ENCODE measurements at regions not wholly inside any gene's neighbourhood (a gene's known extent, or its start where the extent isn't known, plus 50 kb on each side); places are given as distances from the start of the nearest gene placed in this dataset.

DNA sequence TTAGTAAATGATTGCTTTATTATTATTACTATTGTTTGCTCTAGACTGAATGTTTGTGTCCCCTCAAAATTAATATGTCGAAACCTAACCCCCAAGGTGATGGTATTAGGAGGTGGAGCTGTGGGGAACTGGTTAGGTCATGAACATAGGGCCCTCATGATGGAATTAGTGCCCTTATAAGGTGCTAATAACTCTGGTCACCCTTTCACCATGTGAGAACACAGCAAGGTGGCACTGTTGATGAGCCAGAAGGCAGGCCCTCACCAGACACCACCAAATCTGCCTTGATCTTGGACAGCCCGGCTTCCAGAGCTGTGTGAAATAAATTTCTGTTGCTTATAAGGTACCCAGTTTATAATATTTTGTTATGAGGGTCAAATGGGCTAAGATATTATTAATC lies 95.8 kb downstream of the BDNF start:
- DNase-seq (ENCODE audit: low read depth), result no peak

DNA sequence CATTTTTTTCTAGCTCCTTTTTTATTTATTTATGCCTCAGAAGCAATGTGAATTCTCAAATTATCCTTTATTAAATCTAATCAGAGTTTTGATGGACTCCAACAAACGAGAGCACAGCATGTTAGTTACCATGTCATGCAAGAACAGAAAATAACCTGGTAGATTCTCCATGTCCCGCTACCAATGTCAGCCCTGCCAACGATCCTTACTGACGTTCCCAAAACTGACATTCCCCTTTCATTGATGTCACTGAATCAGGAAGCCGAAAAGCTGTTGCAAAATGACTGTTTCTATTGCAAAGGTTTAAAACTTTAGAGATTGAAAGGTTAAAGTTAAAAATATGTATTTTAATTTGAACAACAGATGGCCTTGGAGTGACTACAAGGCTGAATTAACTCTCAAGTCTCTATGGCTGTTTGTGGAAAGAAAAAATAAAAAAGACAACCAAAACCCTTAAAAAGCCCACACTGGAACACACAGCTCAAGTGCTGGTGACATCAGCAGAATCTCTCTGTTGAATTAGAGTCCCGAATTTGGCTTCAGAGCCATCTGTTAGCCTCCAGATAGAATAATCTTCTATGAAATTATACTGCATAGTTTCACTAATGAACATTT lies 96.8 kb downstream of the BDNF start:
- DNase-seq (ENCODE audit: low read depth), result no peak

DNA sequence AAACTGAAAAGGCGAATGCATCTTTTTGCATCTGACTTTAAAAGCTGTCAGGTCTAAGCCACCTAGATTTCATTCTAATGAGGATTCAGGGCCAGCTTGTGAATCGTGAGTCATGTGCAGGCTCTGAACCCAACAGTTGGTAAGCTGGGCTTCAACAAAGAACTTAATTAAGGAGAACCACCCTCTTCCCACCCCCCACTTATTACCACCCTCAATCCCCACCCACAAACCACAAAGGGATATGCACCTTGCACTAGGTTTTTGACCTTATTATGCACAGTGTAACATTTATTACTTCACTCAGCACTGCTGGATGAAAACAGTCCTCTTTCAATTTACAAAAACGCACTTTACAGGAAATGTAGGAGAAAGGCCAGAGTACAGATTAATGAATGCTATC lies 94.1 kb upstream of the LIN7C start:
- peak; percentile 86 for DNase-seq (ENCODE audit: low read depth)

DNA sequence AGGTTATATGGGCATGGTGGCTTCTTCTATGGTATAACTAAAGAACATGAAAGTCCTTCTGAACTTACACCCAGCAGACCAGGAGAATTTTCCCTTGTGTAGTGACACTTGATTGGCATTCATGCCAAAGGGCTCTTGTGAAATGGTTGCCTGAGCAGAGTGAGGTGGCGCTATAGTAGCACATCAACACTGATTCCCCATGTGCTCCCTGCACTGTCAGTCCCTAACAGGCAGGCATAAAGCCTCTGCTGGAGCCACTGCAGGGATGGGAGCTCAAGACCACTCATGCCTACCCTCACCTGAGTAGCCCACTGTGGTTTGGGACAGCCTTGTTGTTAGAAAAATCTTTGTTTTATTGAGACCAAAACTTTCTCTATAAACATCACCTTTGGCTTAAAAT lies 92.6 kb upstream of the LIN7C start:
- DNase-seq (ENCODE audit: low read depth), result peak; percentile 33

DNA sequence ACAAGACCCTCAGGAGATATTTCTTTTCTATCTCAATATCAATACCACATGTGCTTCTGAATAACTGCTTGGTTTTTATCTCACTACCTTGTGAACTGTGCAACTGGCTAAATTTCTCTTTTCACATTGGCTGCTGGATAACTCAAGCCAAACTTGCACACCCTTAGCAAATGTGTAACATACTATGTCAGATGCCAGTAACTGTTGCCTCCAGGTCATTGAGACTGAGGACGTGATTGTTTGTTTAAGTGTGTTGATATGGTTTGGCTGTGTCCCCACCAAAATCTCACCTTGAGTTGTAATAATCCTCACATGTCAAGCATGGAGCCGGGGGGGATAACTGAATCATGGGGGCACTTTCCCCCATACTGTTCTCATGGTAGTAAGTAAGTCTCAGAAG lies 90.2 kb upstream of the LIN7C start:
- DNase-seq (ENCODE audit: low read depth), result peak; percentile 30

DNA sequence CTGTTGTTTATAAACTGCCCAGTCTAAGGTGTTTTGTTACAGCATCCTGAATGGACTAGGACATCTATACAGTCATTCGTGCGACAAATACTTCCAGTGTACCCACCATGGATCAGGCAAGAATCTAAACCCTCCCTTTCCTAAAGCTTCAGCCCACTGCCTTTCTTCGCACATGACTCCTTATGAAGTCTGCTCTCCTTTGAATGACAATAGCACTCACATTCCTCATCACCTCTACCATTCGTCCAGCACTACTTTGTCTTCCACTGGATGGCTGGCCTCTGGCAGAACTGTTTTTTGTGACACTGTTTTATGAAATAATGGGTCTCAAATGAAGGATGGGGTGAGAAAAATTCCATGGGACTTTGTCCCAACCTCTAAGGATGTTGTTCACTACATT lies 89.8 kb upstream of the LIN7C start:
- no peak for DNase-seq (ENCODE audit: low read depth)

DNA sequence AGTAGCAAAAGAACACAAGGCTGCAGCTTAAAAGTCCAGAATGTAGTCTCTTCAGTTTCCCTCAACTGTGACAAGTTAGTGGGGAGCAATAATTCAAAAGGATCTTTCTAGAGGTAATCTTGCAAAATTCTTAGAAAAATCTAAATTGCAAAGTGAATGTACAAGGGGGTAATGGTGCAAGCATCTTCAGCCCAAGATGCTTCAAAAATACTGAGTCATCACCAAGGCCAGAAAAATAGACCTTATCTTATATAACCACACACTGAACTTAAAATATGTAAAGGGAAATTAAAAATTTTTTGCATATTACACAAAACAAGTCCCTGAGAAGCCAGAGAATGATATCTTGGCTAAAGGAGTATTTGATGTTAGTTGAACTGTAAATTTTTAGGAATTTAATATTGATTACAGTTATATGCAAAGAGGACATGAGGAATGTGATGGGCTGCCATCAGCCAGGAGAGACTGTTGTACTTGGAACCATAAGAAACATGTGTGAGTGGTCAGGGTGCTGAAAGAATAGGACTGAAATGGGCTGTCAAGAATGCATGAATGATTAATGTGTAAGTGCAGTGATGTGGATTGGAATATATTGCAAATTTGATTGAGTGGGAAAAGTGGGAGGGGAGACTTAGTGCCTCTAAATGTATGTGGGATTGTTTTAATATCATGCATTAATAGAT lies 85.7 kb upstream of the LIN7C start:
- no peak for DNase-seq (ENCODE audit: low read depth)

DNA sequence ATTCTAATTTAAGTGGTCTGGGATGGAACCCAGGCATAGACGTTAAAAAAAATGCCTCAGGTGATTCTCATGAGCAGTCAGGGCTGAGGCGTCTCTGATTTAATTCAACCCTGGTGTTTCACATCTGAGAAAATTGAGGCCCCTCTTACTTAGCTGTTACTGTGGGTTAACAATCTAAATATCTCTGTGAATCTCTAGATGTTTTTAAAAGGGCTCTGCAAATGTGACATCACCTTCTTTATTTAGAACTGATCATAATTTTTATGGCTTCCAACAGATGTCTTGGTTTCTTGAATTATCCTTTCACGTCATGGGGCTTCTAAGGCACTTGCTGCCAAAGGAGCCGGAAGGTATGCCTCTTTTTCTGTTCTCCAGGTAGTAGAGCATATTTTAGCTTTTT lies 76.1 kb upstream of the LIN7C start:
- no peak for DNase-seq (ENCODE audit: low read depth)

DNA sequence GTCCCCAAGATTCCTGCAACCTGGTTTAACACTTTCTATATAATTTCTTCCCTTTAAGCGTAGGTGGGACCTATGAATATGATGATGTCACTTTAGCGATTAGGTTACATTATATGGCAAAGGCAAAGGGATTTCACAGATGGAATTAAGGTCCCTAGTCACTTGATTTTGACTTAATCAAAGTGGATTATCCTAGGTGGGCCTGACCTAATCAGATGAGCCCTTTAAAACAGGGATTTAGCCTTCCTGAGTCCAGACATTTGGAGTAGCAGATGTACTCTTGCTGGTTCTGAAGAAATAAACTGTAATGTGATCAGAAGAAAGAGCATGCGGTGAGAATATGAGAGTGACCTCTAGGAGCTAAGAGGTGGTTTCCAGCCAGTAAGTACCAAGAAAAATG lies 67.8 kb upstream of the LIN7C start:
- DNase-seq (ENCODE audit: low read depth), result no peak

DNA sequence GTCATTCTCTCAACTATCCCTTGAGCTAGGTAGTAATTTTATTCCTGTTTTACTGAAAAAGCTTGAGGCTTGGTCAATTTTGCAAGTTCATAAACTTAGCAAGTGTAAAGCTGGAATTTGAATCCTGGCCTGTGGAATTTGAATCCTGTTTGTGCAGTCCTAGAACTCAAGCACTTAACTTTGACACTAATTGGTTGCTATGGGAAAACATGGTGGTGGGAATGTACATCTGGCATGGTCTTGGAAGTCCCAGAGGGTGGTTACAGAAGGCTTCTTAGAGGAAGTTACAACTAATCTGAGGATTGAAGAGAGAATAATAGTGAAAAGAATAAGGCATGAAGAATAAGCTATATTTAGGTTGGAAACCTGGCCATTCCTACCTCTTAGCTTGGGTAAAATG lies 66.5 kb upstream of the LIN7C start:
- DNase-seq (ENCODE audit: low read depth), result no peak

DNA sequence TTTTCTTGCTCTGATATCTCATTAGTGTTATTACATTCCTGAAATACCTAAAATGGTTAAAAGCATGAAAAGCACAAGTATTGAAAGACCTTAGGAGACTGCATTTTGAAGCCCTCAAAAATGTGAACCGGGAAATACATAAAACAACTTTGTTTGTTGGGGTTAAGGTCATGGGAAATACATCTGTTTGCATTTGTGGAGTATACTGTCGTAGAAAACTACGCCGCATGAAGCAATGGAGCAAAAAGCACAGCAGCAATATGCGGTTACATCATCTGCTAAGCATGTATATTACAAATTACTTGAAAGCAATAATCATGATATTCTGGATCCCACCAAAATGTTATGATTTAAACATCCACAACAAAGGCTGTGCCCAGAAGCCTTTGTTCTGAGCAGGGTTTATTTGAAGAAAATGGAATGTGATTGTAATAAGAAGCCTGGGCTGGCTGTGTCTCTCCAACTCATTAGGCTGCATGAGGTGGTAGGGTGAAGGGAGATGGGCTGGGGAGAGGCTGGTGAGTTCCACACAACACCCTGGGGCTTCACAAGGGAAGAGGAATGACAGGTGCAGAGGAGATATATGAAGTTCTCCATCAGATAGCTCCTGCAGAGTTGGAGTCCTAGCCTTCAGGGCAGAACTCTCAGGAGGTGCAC lies 64.7 kb upstream of the LIN7C start:
- no peak for DNase-seq (ENCODE audit: low read depth)

DNA sequence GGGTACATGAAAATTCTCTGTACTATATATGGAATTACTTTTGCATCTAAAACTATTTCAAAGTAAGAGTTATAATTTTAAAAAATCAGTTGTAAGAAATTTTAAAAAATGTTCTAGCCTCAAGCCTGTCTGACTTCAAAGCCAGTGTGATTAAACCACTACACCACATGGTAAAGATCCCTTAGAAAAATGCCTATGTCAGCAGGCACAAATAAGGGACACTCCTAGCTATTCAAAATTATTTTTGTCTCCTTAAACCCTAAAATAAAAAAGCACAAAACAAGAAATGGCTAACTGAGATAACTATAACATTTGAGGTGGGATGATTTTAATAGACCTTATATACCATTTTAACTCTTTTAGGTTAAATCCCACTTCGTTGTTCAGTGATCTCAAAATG lies 64.0 kb upstream of the LIN7C start:
- no peak for DNase-seq (ENCODE audit: low read depth)

DNA sequence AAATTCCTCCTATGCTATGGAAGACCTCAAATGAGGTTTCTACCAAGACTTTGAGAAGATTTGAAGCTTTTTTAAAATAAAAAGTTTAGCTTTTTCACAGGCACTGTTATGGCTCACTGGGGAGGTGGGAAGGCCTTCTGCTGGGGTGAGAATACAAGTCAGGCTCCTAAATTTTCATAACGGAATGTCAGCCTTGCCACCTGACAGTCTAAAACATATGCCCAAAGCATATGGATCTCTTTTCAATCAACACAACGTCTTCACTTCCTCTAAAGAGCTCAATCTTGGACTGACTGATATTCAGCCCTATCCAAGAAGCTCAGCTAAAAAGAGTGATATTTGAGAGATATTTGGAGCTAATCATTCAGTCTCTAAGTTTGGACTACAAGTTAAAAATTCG lies 57.1 kb upstream of the LIN7C start:
- DNase-seq (ENCODE audit: low read depth), result no peak

DNA sequence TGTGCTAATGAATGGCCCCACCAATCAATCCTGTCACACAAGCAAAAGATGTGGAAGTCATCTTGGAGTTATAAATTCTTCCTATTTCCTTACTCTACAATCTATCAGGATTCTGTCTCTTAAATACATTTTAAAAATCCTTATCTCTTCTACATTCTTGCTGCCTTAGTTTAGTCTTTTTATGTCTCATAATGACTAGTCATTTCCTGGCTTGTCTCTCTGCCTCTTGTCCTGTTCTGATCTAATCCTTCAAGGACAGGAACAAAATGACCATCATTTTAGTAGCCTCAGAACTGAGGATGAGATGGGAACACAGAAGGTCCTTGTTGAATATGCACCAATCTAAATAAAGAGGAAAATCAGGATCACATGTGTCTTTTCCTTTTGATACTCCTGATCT lies 56.6 kb upstream of the LIN7C start:
- DNase-seq (ENCODE audit: low read depth), result no peak

DNA sequence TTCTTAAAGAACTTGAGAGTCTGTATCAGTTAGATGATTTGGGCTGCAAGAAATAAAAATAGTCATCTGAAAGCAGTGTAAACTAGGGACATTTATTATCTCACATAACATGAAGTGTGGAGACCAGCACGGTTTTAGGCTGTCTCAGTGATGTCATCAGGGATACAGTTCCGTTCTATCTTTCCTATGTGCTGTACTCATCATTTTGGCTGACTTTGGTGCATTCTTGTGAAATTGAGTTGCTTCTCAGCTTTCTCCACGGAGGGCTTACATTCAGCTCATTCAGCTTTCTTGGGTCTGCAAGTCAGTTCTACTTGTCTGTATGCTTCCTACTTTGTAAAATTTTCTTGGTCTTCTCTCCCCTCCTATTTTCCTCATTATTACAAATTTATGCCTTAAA lies 51.8 kb upstream of the LIN7C start:
- no peak for DNase-seq (ENCODE audit: low read depth)

DNA sequence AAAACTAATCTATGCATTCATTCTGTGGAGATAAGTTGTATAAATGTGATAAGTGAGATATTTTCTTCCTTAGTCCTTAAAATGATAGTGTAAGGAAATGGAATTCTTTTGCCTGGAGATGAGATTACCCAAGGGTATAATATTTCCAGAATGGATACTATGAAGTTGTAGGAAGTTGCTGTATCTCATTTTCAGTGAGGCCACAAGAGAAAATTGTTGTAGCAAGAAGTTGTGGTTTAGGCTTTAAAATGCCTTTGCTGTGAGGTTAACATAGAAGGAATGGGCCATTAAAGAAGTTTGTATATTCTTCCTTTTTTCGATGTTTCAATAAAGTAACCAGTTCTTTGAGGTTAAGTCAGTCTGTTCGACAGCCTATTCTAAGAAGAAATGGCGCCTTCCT lies 50.7 kb upstream of the LIN7C start:
- DNase-seq (ENCODE audit: low read depth), result no peak
